IMR-90 (cell line): ENCODE measurements at regions not wholly inside any gene's neighbourhood (a gene's known extent, or its start where the extent isn't known, plus 50 kb on each side); places are given as distances from the start of the nearest gene placed in this dataset.

ENCODE experiments used
- ATAC-seq: fragments of 200-7000 bp; cut with Tn5 transposase; 2 replicates; pipeline ENCODE4 v1.9.1; 2020; ENCODE audit warnings: low read depth, mild to moderate bottlenecking, moderate library complexity
- BruUV-seq: library from RNA; stranded (reverse); fragments of 400-500 nt; replicated peaks from 2 replicates; lab custom pipeline; 2021; lab: Mats Ljungman, UMichigan
- CTCF ChIA-PET: fragments of 300-600 bp; formaldehyde crosslinking; extraction: SDS; loops from one replicate; lab custom pipeline; 2021; ENCODE audit warnings: antibody characterized with exemption; lab: Yijun Ruan, JAX
- POLR2A ChIA-PET: fragments of 300-600 bp; sonication (Branson Sonifier 250); formaldehyde crosslinking; loops from one replicate; lab custom pipeline; 2022; ENCODE audit warnings: antibody characterized with exemption; ENCODE audit not compliant: unreplicated experiment; lab: Charles Lee
- DNase-seq: peaks from one replicate; pipeline ENCODE4 v3.0.0; 2013
- H2AFZ ChIP-seq: replicated peaks from 2 replicates; pipeline ENCODE3; 2013; ENCODE audit warnings: low read length, mild to moderate bottlenecking; ENCODE audit not compliant: poor library complexity
- H2AK5ac ChIP-seq: 2 replicates; pipeline ENCODE4 v1.6.1; 2013; ENCODE audit warnings: low read depth, low read length, inconsistent platforms
- H2AK9ac ChIP-seq: replicated peaks from 2 replicates; pipeline ENCODE3; 2013; ENCODE audit warnings: mild to moderate bottlenecking, low read depth, low read length, moderate library complexity; ENCODE audit not compliant: poor library complexity
- H2BK120ac ChIP-seq: 2 replicates; pipeline ENCODE4 v1.6.1; 2013; ENCODE audit warnings: low read depth, low read length, inconsistent platforms
- H2BK15ac ChIP-seq: 3 replicates; pipeline ENCODE4 v1.6.1; 2013; ENCODE audit warnings: low read depth, low read length, inconsistent platforms
- H2BK20ac ChIP-seq: 2 replicates; pipeline ENCODE4 v1.6.1; 2013; ENCODE audit warnings: low read depth, mild to moderate bottlenecking, inconsistent platforms, low read length, moderate library complexity
- H2BK5ac ChIP-seq: 2 replicates; pipeline ENCODE4 v1.6.1; 2013; ENCODE audit warnings: mild to moderate bottlenecking, low read depth, low read length, inconsistent platforms; ENCODE audit not compliant: poor library complexity, severe bottlenecking
- H3K14ac ChIP-seq: replicated peaks from 2 replicates; pipeline ENCODE4 v1.6.1; 2013; ENCODE audit warnings: low read depth, low read length, inconsistent platforms
- H3K18ac ChIP-seq: 2 replicates; pipeline ENCODE4 v1.6.1; 2013; ENCODE audit warnings: low read depth, low read length, control low read depth
- H3K23ac ChIP-seq: 2 replicates; pipeline ENCODE4 v1.6.1; 2013; ENCODE audit warnings: low read depth, low read length, inconsistent platforms
- H3K27ac ChIP-seq: 2 replicates; pipeline ENCODE4 v1.5.1; 2013; ENCODE audit warnings: mild to moderate bottlenecking, control low read depth, low read length; ENCODE audit not compliant: insufficient read depth
- H3K27me3 ChIP-seq: 2 replicates; pipeline ENCODE4 v1.6.1; 2013; ENCODE audit warnings: low read length; ENCODE audit not compliant: control insufficient read depth, insufficient read depth
- H3K36me3 ChIP-seq: 2 replicates; pipeline ENCODE4 v1.6.1; 2013; ENCODE audit warnings: low read length, mixed read lengths; ENCODE audit not compliant: control insufficient read depth, insufficient read depth
- H3K4ac ChIP-seq: 2 replicates; pipeline ENCODE4 v1.6.1; 2013; ENCODE audit warnings: low read depth, low read length, inconsistent platforms
- H3K4me1 ChIP-seq: 2 replicates; pipeline ENCODE4 v1.6.1; 2013; ENCODE audit warnings: low read length, mixed read lengths; ENCODE audit not compliant: control insufficient read depth, insufficient read depth
- H3K4me2 ChIP-seq: 2 replicates; pipeline ENCODE4 v1.6.1; 2013; ENCODE audit warnings: low read depth, mild to moderate bottlenecking, control low read depth, low read length, moderate library complexity
- H3K4me3 ChIP-seq: 2 replicates; pipeline ENCODE4 v1.5.1; 2013; ENCODE audit warnings: low read depth, mild to moderate bottlenecking, control low read depth, low read length, moderate library complexity; ENCODE audit not compliant: insufficient read depth
- H3K56ac ChIP-seq: 2 replicates; pipeline ENCODE4 v1.6.1; 2013; ENCODE audit warnings: low read length, inconsistent platforms; ENCODE audit not compliant: insufficient read depth; ENCODE audit errors: extremely low read depth
- H3K79me1 ChIP-seq, 2 experiments: 2 replicates each; pipeline ENCODE4 v1.6.1; 2013; ENCODE audit warnings: low read length in 2 of 2, inconsistent platforms in 1 of 2, low read depth in 1 of 2
- H3K9ac ChIP-seq: 2 replicates; pipeline ENCODE4 v1.6.1; 2013; ENCODE audit warnings: low read depth, low read length, control low read depth
- H3K9me1 ChIP-seq: 2 replicates; pipeline ENCODE4 v1.6.1; 2013; ENCODE audit warnings: low read length, inconsistent platforms; ENCODE audit not compliant: insufficient read depth
- H3K9me3 ChIP-seq: 2 replicates; pipeline ENCODE4 v1.6.1; 2013; ENCODE audit warnings: low read length; ENCODE audit not compliant: control insufficient read depth, insufficient read depth
- H4K20me1 ChIP-seq: 2 replicates; pipeline ENCODE4 v1.6.1; 2013; ENCODE audit warnings: low read length, inconsistent platforms; ENCODE audit not compliant: insufficient read depth
- H4K5ac ChIP-seq: 2 replicates; pipeline ENCODE4 v1.6.1; 2013; ENCODE audit warnings: mild to moderate bottlenecking, low read depth, low read length, control low read depth
- H4K8ac ChIP-seq, 2 experiments: 2 replicates each; pipeline ENCODE4 v1.6.1; 2013; ENCODE audit warnings: low read depth in 2 of 2, low read length in 2 of 2, control low read depth in 1 of 2, inconsistent platforms in 1 of 2
- H4K91ac ChIP-seq: 2 replicates; pipeline ENCODE4 v1.6.1; 2013; ENCODE audit warnings: low read depth, low read length, inconsistent platforms; ENCODE audit not compliant: insufficient read depth
- MXI1 ChIP-seq: IDR thresholded peaks from 2 replicates; pipeline ENCODE4 v1.6.1; 2012; ENCODE audit warnings: low read depth, mild to moderate bottlenecking, low read length, moderate library complexity, borderline replicate concordance
- RFX5 ChIP-seq: IDR thresholded peaks from 2 replicates; pipeline ENCODE4 v1.8.0; 2012; ENCODE audit warnings: low read depth, mild to moderate bottlenecking, low read length, moderate library complexity
- SMC3 ChIP-seq: fragments of 150-350 bp; IDR thresholded peaks from 2 replicates; pipeline ENCODE4 v1.6.1; 2016; ENCODE audit warnings: low read depth, mild to moderate bottlenecking, antibody characterized with exemption, low read length, moderate library complexity
- dilution Hi-C: fragments of 300-500 bp; cut with HindIII; formaldehyde crosslinking; loops from one replicate; pipeline ENCODE4 v1.14.3; 2018; ENCODE audit warnings: low sequenced_read_pairs; ENCODE audit not compliant: unreplicated experiment
- in situ Hi-C: fragments of 300-500 bp; cut with MboI; formaldehyde crosslinking; loops from 3 replicates; pipeline ENCODE4 v1.14.3; 2019; ENCODE audit warnings: low sequenced_read_pairs, inconsistent platforms, mixed read lengths
- intact Hi-C: fragments of 100-400 bp; cut with micrococcal nuclease; formaldehyde crosslinking; loops from 2 replicates; pipeline ENCODE4 v1.10.0; 2022

- no peak for ATAC-seq
- Histone ChIP-seq H4K20me1 (no peaks in the 10 kb centered on the region), H3K4me2 (no peak overlapping the region), H4K8ac (no peak overlapping the region), H4K5ac (no peak overlapping the region), H3K4ac (no peak overlapping the region), H3K23ac (no peak overlapping the region), H3K4me3 (no peak overlapping the region), H3K79me1 (no peaks in the 10 kb centered on the region), H2AK5ac (no peak overlapping the region), H3K9me3 (no peaks in the 10 kb centered on the region), H2AK9ac (no peak overlapping the region), H2BK5ac (no peak overlapping the region), H3K27ac (no peak overlapping the region), H3K9ac (no peak overlapping the region), H3K4me1 (no peaks in the 10 kb centered on the region), H2BK15ac (no peak overlapping the region), H3K27me3 (no peaks in the 10 kb centered on the region), H3K36me3 (no peaks in the 10 kb centered on the region), H2AFZ (no peak overlapping the region), H3K14ac (no peak overlapping the region), H3K9me1 (no peaks in the 10 kb centered on the region), H3K18ac (no peak overlapping the region), H2BK20ac (no peak overlapping the region), H3K56ac (no peak overlapping the region), H4K91ac (no peak overlapping the region), H2BK120ac (no peak overlapping the region)
- in situ Hi-C loops (no loop called here), intact Hi-C loops (no loop called here), dilution Hi-C loops (no loop called here)
- no peak for TF ChIP-seq MXI1
- no peak for TF ChIP-seq SMC3
- TF ChIP-seq RFX5: no peak
- DNase-seq: no peak
- ChIA-PET CTCF (interaction anchor here (0.7 kb wide), 1 partner anchor 615 kb away, joined by 3 read pairs; no protein-coding TSS in a partner anchor), POLR2A (interaction anchor here (0.5 kb wide), 1 partner anchor 1353 kb away, joined by 3 read pairs; no protein-coding TSS in a partner anchor)
- BruUV-seq: no TSS peak
Measured at GRCh38 chr2:51243892-51244535, 212.1 kb upstream of the NRXN1 start.
